GM12878 (cell line): ENCODE measurements at regions not wholly inside any gene's neighbourhood (a gene's known extent, or its start where the extent isn't known, plus 50 kb on each side); places are given as distances from the start of the nearest gene placed in this dataset.

Experiments
- EGR1 ChIP-seq, 2 experiments: IDR thresholded peaks; 1 replicate in 1 of 2; 2 replicates in 1 of 2; pipeline ENCODE4 v1.6.1; 2011 to 2012; ENCODE audit warnings: low read depth in 2 of 2, low read length in 2 of 2, borderline replicate concordance in 1 of 2, mild to moderate bottlenecking in 1 of 2, moderate library complexity in 1 of 2
- POLR2A ChIP-seq: IDR thresholded peaks from 2 replicates; pipeline ENCODE4 v1.6.1; 2011; ENCODE audit warnings: low read depth, mild to moderate bottlenecking, low read length
- POLR2AphosphoS5 ChIP-seq: IDR thresholded peaks from 2 replicates; pipeline ENCODE4 v1.6.1; 2011; ENCODE audit warnings: mild to moderate bottlenecking, low read length, inconsistent platforms
- SMC3 ChIP-seq: IDR thresholded peaks from 2 replicates; pipeline ENCODE4 v1.6.1; 2011; ENCODE audit warnings: low read length, improper control_type of control experiment, borderline replicate concordance
- TF ChIP-seq, protein P1 (sequence below), 3 experiments: IDR thresholded peaks in 2 of 3; conservative IDR thresholded peaks in 1 of 3; 2 replicates each; pipeline ENCODE4 v1.5.1; 2011; ENCODE audit warnings: low read depth in 3 of 3, low read length in 3 of 3, mild to moderate bottlenecking in 3 of 3, control low read depth in 2 of 3, moderate library complexity in 2 of 3, inconsistent platforms in 1 of 3, mixed read lengths in 1 of 3; ENCODE audit not compliant: control insufficient read depth in 2 of 3, insufficient read depth in 1 of 3; ENCODE audit errors: extremely low read depth in 1 of 3
- TF ChIP-seq, protein P2 (sequence below): IDR thresholded peaks from 2 replicates; pipeline ENCODE4 v1.6.1; 2012; ENCODE audit warnings: low read depth, low read length, improper control_type of control experiment
- TF ChIP-seq, protein P3 (sequence below): IDR thresholded peaks from 2 replicates; pipeline ENCODE4 v1.6.1; 2012; ENCODE audit warnings: mild to moderate bottlenecking, low read depth, low read length

GRCh38 chr1:209063767-209064659 is 519.5 kb upstream of the CAMK1G start:
- no peak for TF ChIP-seq POLR2A
- TF ChIP-seq POLR2AphosphoS5, result no peak
- TF ChIP-seq, protein P1, sequence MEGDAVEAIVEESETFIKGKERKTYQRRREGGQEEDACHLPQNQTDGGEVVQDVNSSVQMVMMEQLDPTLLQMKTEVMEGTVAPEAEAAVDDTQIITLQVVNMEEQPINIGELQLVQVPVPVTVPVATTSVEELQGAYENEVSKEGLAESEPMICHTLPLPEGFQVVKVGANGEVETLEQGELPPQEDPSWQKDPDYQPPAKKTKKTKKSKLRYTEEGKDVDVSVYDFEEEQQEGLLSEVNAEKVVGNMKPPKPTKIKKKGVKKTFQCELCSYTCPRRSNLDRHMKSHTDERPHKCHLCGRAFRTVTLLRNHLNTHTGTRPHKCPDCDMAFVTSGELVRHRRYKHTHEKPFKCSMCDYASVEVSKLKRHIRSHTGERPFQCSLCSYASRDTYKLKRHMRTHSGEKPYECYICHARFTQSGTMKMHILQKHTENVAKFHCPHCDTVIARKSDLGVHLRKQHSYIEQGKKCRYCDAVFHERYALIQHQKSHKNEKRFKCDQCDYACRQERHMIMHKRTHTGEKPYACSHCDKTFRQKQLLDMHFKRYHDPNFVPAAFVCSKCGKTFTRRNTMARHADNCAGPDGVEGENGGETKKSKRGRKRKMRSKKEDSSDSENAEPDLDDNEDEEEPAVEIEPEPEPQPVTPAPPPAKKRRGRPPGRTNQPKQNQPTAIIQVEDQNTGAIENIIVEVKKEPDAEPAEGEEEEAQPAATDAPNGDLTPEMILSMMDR (IDR thresholded peaks at IDR 0.05 in 2 of 3, conservative IDR thresholded peaks at IDR 0.05 in 1 of 3; ENCODE audit: control insufficient read depth in 2 of 3, extremely low read depth in 1 of 3, insufficient read depth in 1 of 3, low read depth in 3 of 3, low read length in 3 of 3), result no peak
- TF ChIP-seq, protein P2, sequence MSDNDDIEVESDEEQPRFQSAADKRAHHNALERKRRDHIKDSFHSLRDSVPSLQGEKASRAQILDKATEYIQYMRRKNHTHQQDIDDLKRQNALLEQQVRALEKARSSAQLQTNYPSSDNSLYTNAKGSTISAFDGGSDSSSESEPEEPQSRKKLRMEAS, result no peak
- TF ChIP-seq EGR1 (IDR thresholded peaks at IDR 0.05; ENCODE audit: borderline replicate concordance in 1 of 2, low read depth in 2 of 2, low read length in 2 of 2), result no peak
- no peak for TF ChIP-seq SMC3
- TF ChIP-seq, protein P3, sequence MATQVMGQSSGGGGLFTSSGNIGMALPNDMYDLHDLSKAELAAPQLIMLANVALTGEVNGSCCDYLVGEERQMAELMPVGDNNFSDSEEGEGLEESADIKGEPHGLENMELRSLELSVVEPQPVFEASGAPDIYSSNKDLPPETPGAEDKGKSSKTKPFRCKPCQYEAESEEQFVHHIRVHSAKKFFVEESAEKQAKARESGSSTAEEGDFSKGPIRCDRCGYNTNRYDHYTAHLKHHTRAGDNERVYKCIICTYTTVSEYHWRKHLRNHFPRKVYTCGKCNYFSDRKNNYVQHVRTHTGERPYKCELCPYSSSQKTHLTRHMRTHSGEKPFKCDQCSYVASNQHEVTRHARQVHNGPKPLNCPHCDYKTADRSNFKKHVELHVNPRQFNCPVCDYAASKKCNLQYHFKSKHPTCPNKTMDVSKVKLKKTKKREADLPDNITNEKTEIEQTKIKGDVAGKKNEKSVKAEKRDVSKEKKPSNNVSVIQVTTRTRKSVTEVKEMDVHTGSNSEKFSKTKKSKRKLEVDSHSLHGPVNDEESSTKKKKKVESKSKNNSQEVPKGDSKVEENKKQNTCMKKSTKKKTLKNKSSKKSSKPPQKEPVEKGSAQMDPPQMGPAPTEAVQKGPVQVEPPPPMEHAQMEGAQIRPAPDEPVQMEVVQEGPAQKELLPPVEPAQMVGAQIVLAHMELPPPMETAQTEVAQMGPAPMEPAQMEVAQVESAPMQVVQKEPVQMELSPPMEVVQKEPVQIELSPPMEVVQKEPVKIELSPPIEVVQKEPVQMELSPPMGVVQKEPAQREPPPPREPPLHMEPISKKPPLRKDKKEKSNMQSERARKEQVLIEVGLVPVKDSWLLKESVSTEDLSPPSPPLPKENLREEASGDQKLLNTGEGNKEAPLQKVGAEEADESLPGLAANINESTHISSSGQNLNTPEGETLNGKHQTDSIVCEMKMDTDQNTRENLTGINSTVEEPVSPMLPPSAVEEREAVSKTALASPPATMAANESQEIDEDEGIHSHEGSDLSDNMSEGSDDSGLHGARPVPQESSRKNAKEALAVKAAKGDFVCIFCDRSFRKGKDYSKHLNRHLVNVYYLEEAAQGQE, result no peak
